ENCODE measurements at regions not wholly inside any gene's neighbourhood (a gene's known extent, or its start where the extent isn't known, plus 50 kb on each side); places are given as distances from the start of the nearest gene placed in this dataset.

GRCh38 chr9:10697044-10697443, 84.2 kb upstream of the PTPRD start:
- no peak overlapping the region for H3K27ac Mint-ChIP-seq
- TF ChIP-seq CTCF (IDR thresholded peaks at IDR 0.05): no peak
- ChIA-PET CTCF (no interaction called here), POLR2A (no interaction called here)
- H3K4me3 Mint-ChIP-seq: no peak overlapping the region
- no peaks in the 10 kb centered on the region for H3K4me1 Mint-ChIP-seq (ENCODE audit: low read depth)
- DNase-seq (no peak), ATAC-seq (no peak)
- H3K36me3 Mint-ChIP-seq (ENCODE audit: low read depth): no peaks in the 10 kb centered on the region
- H3K27me3 Mint-ChIP-seq: no peaks in the 10 kb centered on the region
- intact Hi-C loops (cut with micrococcal nuclease): no loop called here
- peaks cover 5% of the 10 kb centered on the region for H3K9me3 Mint-ChIP-seq

- no peak overlapping the region for H3K27ac Mint-ChIP-seq
- no peak for TF ChIP-seq CTCF (IDR thresholded peaks at IDR 0.05)
- ATAC-seq (no peak), DNase-seq (no peak)
- intact Hi-C loops (cut with micrococcal nuclease): no loop called here
- H3K4me3 Mint-ChIP-seq: no peak overlapping the region
- no peaks in the 10 kb centered on the region for H3K4me1 Mint-ChIP-seq (ENCODE audit: low read depth)
- CTCF ChIA-PET: no interaction called here
- no peaks in the 10 kb centered on the region for H3K27me3 Mint-ChIP-seq
- no peaks in the 10 kb centered on the region for H3K36me3 Mint-ChIP-seq (ENCODE audit: low read depth)
- H3K9me3 Mint-ChIP-seq: peaks cover 5% of the 10 kb centered on the region
- POLR2A ChIA-PET: no interaction called here
These were observed 87.5 kb upstream of the PTPRD start for GRCh38 chr9:10700291-10700690.

- DNase-seq: no peak
- no peak overlapping the region for H3K4me3 Mint-ChIP-seq
- ChIA-PET CTCF (no interaction called here), POLR2A (no interaction called here)
- H3K36me3 Mint-ChIP-seq (ENCODE audit: low read depth): no peaks in the 10 kb centered on the region
- TF ChIP-seq CTCF (IDR thresholded peaks at IDR 0.05): no peak
- H3K27ac Mint-ChIP-seq: no peak overlapping the region
- intact Hi-C loops (cut with micrococcal nuclease): no loop called here
- peaks cover 7% of the 10 kb centered on the region for H3K9me3 Mint-ChIP-seq
- H3K27me3 Mint-ChIP-seq: no peaks in the 10 kb centered on the region
- H3K4me1 Mint-ChIP-seq (ENCODE audit: low read depth): no peaks in the 10 kb centered on the region
- no peak for ATAC-seq
These were observed 88.1 kb upstream of the PTPRD start for GRCh38 chr9:10700915-10701314.

- ChIA-PET CTCF (no interaction called here), POLR2A (no interaction called here)
- intact Hi-C loops (cut with micrococcal nuclease): no loop called here
- ATAC-seq: no peak
- TF ChIP-seq CTCF (IDR thresholded peaks at IDR 0.05): no peak
- no peak overlapping the region for H3K27ac Mint-ChIP-seq
- H3K9me3 Mint-ChIP-seq: peaks cover 10% of the 10 kb centered on the region
- no peaks in the 10 kb centered on the region for H3K36me3 Mint-ChIP-seq (ENCODE audit: low read depth)
- H3K4me1 Mint-ChIP-seq (ENCODE audit: low read depth): no peaks in the 10 kb centered on the region
- no peak for DNase-seq
- no peaks in the 10 kb centered on the region for H3K27me3 Mint-ChIP-seq
- H3K4me3 Mint-ChIP-seq: no peak overlapping the region
These were observed 89.1 kb upstream of the PTPRD start for GRCh38 chr9:10701906-10702305.

- ATAC-seq: no peak
- ChIA-PET CTCF (no interaction called here), POLR2A (no interaction called here)
- Mint-ChIP-seq H3K4me1 (ENCODE audit: low read depth) (no peaks in the 10 kb centered on the region), H3K27me3 (no peaks in the 10 kb centered on the region), H3K36me3 (ENCODE audit: low read depth) (no peaks in the 10 kb centered on the region), H3K4me3 (no peak overlapping the region), H3K9me3 (peaks cover 10% of the 10 kb centered on the region), H3K27ac (no peak overlapping the region)
- DNase-seq: no peak
- no peak for TF ChIP-seq CTCF (IDR thresholded peaks at IDR 0.05)
- intact Hi-C loops (cut with micrococcal nuclease): no loop called here
These were observed 90.3 kb upstream of the PTPRD start for GRCh38 chr9:10703139-10703538.

All from activated CD8-positive, alpha-beta T cell treated with anti-CD3 and anti-CD28 coated beads for 36 hours (primary cell).